Thoracic aorta (tissue), 2 donors: ENCODE measurements at regions not wholly inside any gene's neighbourhood (a gene's known extent, or its start where the extent isn't known, plus 50 kb on each side); places are given as distances from the start of the nearest gene placed in this dataset.
"Not testable (repeated sequence)": the region's sequence is repeated elsewhere in the genome, so short reads cannot be mapped to it uniquely, and the experiment has no call there.

Experiments used
- ATAC-seq: fragments of 150-250 bp; one replicate; pipeline ENCODE4 v1.8.0; 2017; ENCODE audit warnings: low read depth; ENCODE audit not compliant: insufficient number of reproducible peaks, low FRiP score
- DNase-seq: peaks from one replicate; pipeline ENCODE4 v3.0.0-alpha.2; 2020; ENCODE audit warnings: low spot score
- H3K27ac ChIP-seq, 2 donors: fragments of 200-600 bp; sonication (generic); 1 replicate in 1 of 2; 2 replicates in 1 of 2; pipeline ENCODE4 v1.5.1; 2016; ENCODE audit warnings: mild to moderate bottlenecking in 2 of 2, moderate library complexity in 2 of 2
- H3K27me3 ChIP-seq: fragments of 200-600 bp; sonication (generic); replicated peaks from 2 replicates; pipeline ENCODE4 v1.6.0; 2016; ENCODE audit warnings: mild to moderate bottlenecking; ENCODE audit not compliant: insufficient read depth
- H3K36me3 ChIP-seq: fragments of 200-600 bp; sonication (generic); one replicate; pipeline ENCODE4 v1.5.1; 2016
- H3K4me1 ChIP-seq, 2 donors: fragments of 200-600 bp; sonication (generic); 1 replicate in 1 of 2; 2 replicates in 1 of 2; pipeline versions ENCODE4 v1.5.1 to v1.6.0; 2016; ENCODE audit warnings: low read depth in 2 of 2, mild to moderate bottlenecking in 1 of 2; ENCODE audit not compliant: control insufficient read depth in 1 of 2
- H3K4me3 ChIP-seq: fragments of 200-600 bp; sonication (generic); 2 replicates; pipeline ENCODE4 v1.5.1; 2016; ENCODE audit warnings: mild to moderate bottlenecking
- H3K9me3 ChIP-seq: fragments of 200-600 bp; sonication (generic); 2 replicates; pipeline ENCODE4 v1.5.1; 2016
- CTCF ChIP-seq: fragments of 200-600 bp; sonication (generic); IDR thresholded peaks from one replicate; pipeline ENCODE4 v1.5.1; 2019; ENCODE audit warnings: antibody characterized with exemption

- Histone ChIP-seq H3K4me1 (no peaks in the 10 kb centered on the region), H3K4me3 (no peak overlapping the region), H3K27ac (no peak overlapping the region), H3K9me3 (peaks cover 14% of the 10 kb centered on the region), H3K36me3 (no peaks in the 10 kb centered on the region), H3K27me3 (no peaks in the 10 kb centered on the region)
- ATAC-seq: no peak
- no peak for DNase-seq
- TF ChIP-seq CTCF: no peak
Observed at GRCh38 chr18:8930990-8931616, 171.4 kb upstream of the NDUFV2 start.

- no peak for TF ChIP-seq CTCF
- no peak for ATAC-seq
- Histone ChIP-seq H3K27me3 (no peaks in the 10 kb centered on the region), H3K4me1 (no peaks in the 10 kb centered on the region), H3K27ac (no peak overlapping the region), H3K4me3 (no peak overlapping the region), H3K9me3 (peaks cover 7% of the 10 kb centered on the region), H3K36me3 (no peaks in the 10 kb centered on the region)
- no peak for DNase-seq
Observed at GRCh38 chr18:8932866-8933265, 169.6 kb upstream of the NDUFV2 start.

- H3K27me3 ChIP-seq: no peaks in the 10 kb centered on the region
- DNase-seq (no peak), ATAC-seq (no peak)
- peaks cover 7% of the 10 kb centered on the region for H3K9me3 ChIP-seq
- TF ChIP-seq CTCF: no peak
- no peak overlapping the region for H3K27ac ChIP-seq
- no peak overlapping the region for H3K4me3 ChIP-seq
- H3K36me3 ChIP-seq: no peaks in the 10 kb centered on the region
- no peaks in the 10 kb centered on the region for H3K4me1 ChIP-seq
Observed at GRCh38 chr18:8933714-8934284, 168.7 kb upstream of the NDUFV2 start.

GRCh38 chr18:8935346-8935745, 167.2 kb upstream of the NDUFV2 start:
- DNase-seq, ATAC-seq, H3K9me3 ChIP-seq, H3K4me1 ChIP-seq, H3K27me3 ChIP-seq, H3K4me3 ChIP-seq, H3K36me3 ChIP-seq, H3K27ac ChIP-seq: not testable (repeated sequence)

- DNase-seq (no peak), ATAC-seq (no peak)
- H3K27ac ChIP-seq: no peak overlapping the region
- H3K27me3 ChIP-seq: no peaks in the 10 kb centered on the region
- H3K36me3 ChIP-seq: no peaks in the 10 kb centered on the region
- no peak overlapping the region for H3K4me3 ChIP-seq
- H3K9me3 ChIP-seq: no peaks in the 10 kb centered on the region
- H3K4me1 ChIP-seq: no peaks in the 10 kb centered on the region
- no peak for TF ChIP-seq CTCF
Observed at GRCh38 chr18:8936619-8937018, 165.9 kb upstream of the NDUFV2 start.
